Common myeloid progenitor, CD34-positive (primary cell): ENCODE measurements at regions not wholly inside any gene's neighbourhood (a gene's known extent, or its start where the extent isn't known, plus 50 kb on each side); places are given as distances from the start of the nearest gene placed in this dataset.
"Not testable (repeated sequence)": the region's sequence is repeated elsewhere in the genome, so short reads cannot be mapped to it uniquely, and the experiment has no call there.

ENCODE experiments used
- CTCF ChIA-PET: fragments of 350-600 bp; sonication (Branson Sonifier 250); formaldehyde crosslinking; loops from one replicate; lab custom pipeline; 2021; ENCODE audit warnings: antibody characterized with exemption; lab: Charles Lee
- POLR2A ChIA-PET: fragments of 350-600 bp; sonication (Branson Sonifier 250); formaldehyde crosslinking; loops from one replicate; lab custom pipeline; 2021; ENCODE audit warnings: antibody characterized with exemption; lab: Charles Lee
- DNase-seq, 3 donors: peaks; one replicate each; pipeline versions ENCODE4 v3.0.0 to v3.0.0-alpha.2; 2013
- H3K27ac ChIP-seq, 2 experiments: 1 replicate in 1 of 2; 2 replicates in 1 of 2; pipeline ENCODE4 v1.7.0; 2013; ENCODE audit warnings: inconsistent platforms in 2 of 2, low read length in 2 of 2, mild to moderate bottlenecking in 2 of 2, low read depth in 1 of 2, moderate library complexity in 1 of 2; ENCODE audit not compliant: severe bottlenecking in 2 of 2, insufficient read depth in 1 of 2, poor library complexity in 1 of 2
- H3K27me3 ChIP-seq, 5 experiments: replicated peaks in 2 of 5; 1 replicate in 3 of 5; 2 replicates in 2 of 5; pipeline versions ENCODE4 v1.6.1 to v1.7.0; 2013; ENCODE audit warnings: low read length in 4 of 5, mild to moderate bottlenecking in 2 of 5, moderate library complexity in 2 of 5, inconsistent platforms in 1 of 5; ENCODE audit not compliant: insufficient read depth in 5 of 5, control insufficient read depth in 4 of 5
- H3K36me3 ChIP-seq, 4 experiments: 1 replicate in 2 of 4; 2 replicates in 2 of 4; pipeline versions ENCODE4 v1.6.1 to v1.7.0; 2013; ENCODE audit warnings: low read length in 3 of 4, control low read depth in 1 of 4, mild to moderate bottlenecking in 1 of 4; ENCODE audit not compliant: control insufficient read depth in 4 of 4, insufficient read depth in 4 of 4
- H3K4me1 ChIP-seq, 4 experiments: 1 replicate in 3 of 4; 2 replicates in 1 of 4; pipeline versions ENCODE4 v1.6.1 to v1.7.1; 2013; ENCODE audit warnings: low read length in 3 of 4, mild to moderate bottlenecking in 3 of 4, control low read depth in 1 of 4, inconsistent platforms in 1 of 4, moderate library complexity in 1 of 4; ENCODE audit not compliant: control insufficient read depth in 4 of 4, insufficient read depth in 4 of 4; ENCODE audit errors: control extremely low read depth in 1 of 4
- H3K4me3 ChIP-seq, 7 experiments: 1 replicate in 4 of 7; 2 replicates in 3 of 7; pipeline versions ENCODE4 v1.5.1 to v1.7.0; 2013; ENCODE audit warnings: mild to moderate bottlenecking in 7 of 7, low read length in 6 of 7, moderate library complexity in 6 of 7, inconsistent platforms in 2 of 7, low read depth in 2 of 7, control low read depth in 1 of 7; ENCODE audit not compliant: insufficient read depth in 4 of 7, control insufficient read depth in 1 of 7; ENCODE audit errors: extremely low read depth in 1 of 7
- H3K9me3 ChIP-seq, 5 experiments: 1 replicate in 4 of 5; 2 replicates in 1 of 5; pipeline versions ENCODE4 v1.6.1 to v1.7.1; 2013; ENCODE audit warnings: low read length in 4 of 5, mild to moderate bottlenecking in 2 of 5, inconsistent platforms in 1 of 5, low read depth in 1 of 5, moderate library complexity in 1 of 5; ENCODE audit not compliant: control insufficient read depth in 4 of 5, insufficient read depth in 2 of 5; ENCODE audit errors: control extremely low read depth in 1 of 5
- WGBS: methylation state at CpG from one replicate; pipeline ENCODE4 v1.1.5; 2013; ENCODE audit not compliant: insufficient coverage; 5-methylcytosine and 5-hydroxymethylcytosine counted together

DNA sequence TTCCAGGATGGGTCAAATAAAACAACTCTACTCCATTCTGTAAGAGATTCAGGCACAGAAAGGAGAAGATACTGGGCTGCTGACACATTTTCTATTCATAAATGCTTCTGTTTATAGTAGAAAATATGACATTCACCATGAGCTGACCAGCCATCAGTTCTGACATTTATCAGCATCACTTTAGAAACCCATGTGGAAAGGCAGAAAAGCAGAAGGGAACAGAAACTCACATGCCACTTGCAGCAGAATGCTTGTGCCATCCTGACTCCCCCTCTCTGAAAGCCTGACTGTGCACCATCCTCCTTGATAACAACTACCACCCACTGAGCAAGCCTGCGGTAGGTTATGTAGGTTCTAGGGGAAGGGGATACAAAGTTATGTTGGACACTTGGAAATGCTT is 527.7 kb downstream of the TTLL7 start:
- POLR2A ChIA-PET, H3K36me3 ChIP-seq, H3K27ac ChIP-seq, H3K27me3 ChIP-seq, CTCF ChIA-PET, DNase-seq, H3K4me1 ChIP-seq, H3K9me3 ChIP-seq, H3K4me3 ChIP-seq: not testable (repeated sequence)
- WGBS: no CpG with 5 or more reads among the region's 1 CpG

DNA sequence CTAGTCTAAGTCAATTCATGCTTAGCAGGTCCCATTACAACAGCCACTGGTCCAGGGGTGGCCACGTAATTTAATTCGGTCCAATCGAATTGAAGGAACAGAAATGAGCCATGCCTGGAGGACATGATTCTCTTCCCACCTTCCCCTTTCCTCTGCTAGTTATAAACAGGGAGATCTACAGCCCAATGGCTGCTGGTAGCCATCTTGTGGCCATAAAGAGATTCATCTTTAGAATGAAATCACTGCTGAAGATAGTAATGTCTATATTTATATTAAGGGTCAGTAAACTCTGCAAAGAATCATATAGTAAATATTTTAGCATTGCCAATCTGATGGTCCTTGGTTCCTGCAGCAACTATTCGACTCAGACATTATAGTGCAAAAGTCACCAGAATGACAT is 530.6 kb downstream of the TTLL7 start:
- H3K4me1 ChIP-seq, H3K27me3 ChIP-seq, CTCF ChIA-PET, H3K4me3 ChIP-seq, H3K27ac ChIP-seq, H3K36me3 ChIP-seq, H3K9me3 ChIP-seq, POLR2A ChIA-PET, DNase-seq: not testable (repeated sequence)
- no CpG with 5 or more reads among the region's 4 CpGs for WGBS

GRCh38 chr1:83457735-83458248 is 541.1 kb downstream of the TTLL7 start:
- H3K36me3 ChIP-seq, DNase-seq, CTCF ChIA-PET, POLR2A ChIA-PET, H3K4me1 ChIP-seq, H3K4me3 ChIP-seq, H3K9me3 ChIP-seq, H3K27ac ChIP-seq, H3K27me3 ChIP-seq: not testable (repeated sequence)
- WGBS: no CpG with 5 or more reads among the region's 1 CpG

GRCh38 chr1:83457281-83457680 is 541.7 kb downstream of the TTLL7 start:
- H3K4me3 ChIP-seq, POLR2A ChIA-PET, H3K27me3 ChIP-seq, H3K4me1 ChIP-seq, DNase-seq, H3K27ac ChIP-seq, H3K36me3 ChIP-seq, CTCF ChIA-PET, H3K9me3 ChIP-seq: not testable (repeated sequence)
- WGBS: 100% methylated on average over 1 of the region's 2 CpGs

GRCh38 chr1:83455753-83456152 is 543.2 kb downstream of the TTLL7 start:
- POLR2A ChIA-PET, H3K27ac ChIP-seq: not testable (repeated sequence)

DNA sequence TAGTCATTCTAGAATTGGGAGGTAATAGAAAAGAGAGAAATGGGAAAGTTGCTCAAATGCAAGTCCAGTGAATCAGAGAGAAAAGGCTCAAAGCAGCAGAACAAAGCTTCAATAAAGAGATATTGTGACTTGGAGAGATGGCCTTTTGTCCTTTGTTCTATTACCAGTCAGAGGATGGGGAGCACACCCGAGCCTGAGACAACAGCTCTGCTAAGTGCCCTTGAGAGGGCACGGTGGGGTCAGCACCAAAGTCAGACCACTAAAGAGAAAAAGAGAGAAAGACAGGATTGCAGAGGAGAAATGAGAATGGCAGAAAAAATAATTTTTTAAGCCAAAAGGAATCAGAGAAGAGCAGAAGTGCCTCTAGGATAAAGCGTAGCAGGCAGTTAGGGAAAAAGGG is 553.1 kb downstream of the TTLL7 start:
- H3K27ac ChIP-seq, H3K9me3 ChIP-seq, H3K4me1 ChIP-seq, DNase-seq, POLR2A ChIA-PET, CTCF ChIA-PET, H3K27me3 ChIP-seq, H3K36me3 ChIP-seq, H3K4me3 ChIP-seq: not testable (repeated sequence)
- WGBS: no CpG with 5 or more reads among the region's 3 CpGs

More at GRCh38 chr1:83455753-83456152, 543.2 kb downstream of the TTLL7 start:
- peak overlapping the region in 1 of 7 experiments; percentile 33 for H3K4me3 ChIP-seq
- H3K9me3 ChIP-seq, H3K4me1 ChIP-seq, H3K27me3 ChIP-seq, CTCF ChIA-PET, H3K36me3 ChIP-seq, DNase-seq: not testable (repeated sequence)
- no CpG with 5 or more reads among the region's 1 CpG for WGBS

DNA sequence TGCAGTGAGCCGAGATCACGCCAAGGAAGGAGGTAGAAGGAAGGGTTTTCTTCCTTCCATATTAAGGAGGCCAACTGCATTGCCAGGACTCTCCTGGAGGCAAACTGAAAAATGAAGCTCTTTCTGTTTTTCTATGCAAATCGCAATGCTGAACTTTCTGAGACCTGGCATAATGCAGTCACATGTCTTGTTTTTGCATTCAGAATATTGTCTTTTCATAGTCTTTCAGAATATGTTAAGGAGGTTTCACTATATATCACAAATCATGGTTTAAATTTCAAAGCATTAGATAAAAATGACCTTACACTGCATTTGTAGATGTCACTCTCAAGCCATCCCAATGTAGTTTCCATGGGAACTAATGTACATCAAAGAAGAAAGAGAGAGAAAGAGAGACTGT is 556.5 kb downstream of the TTLL7 start:
- CTCF ChIA-PET, H3K36me3 ChIP-seq, H3K27me3 ChIP-seq, H3K4me3 ChIP-seq, H3K4me1 ChIP-seq, H3K9me3 ChIP-seq, DNase-seq, POLR2A ChIA-PET, H3K27ac ChIP-seq: not testable (repeated sequence)
- no CpG with 5 or more reads among the region's 3 CpGs for WGBS
